Esophagus muscularis mucosa (tissue), 3 donors: ENCODE measurements at regions not wholly inside any gene's neighbourhood (a gene's known extent, or its start where the extent isn't known, plus 50 kb on each side); places are given as distances from the start of the nearest gene placed in this dataset.

Experiments
- EP300 ChIP-seq: sonication (generic); formaldehyde crosslinking; IDR thresholded peaks from one replicate; pipeline ENCODE4 v1.6.1; 2017; ENCODE audit warnings: antibody characterized with exemption
- POLR2A ChIP-seq: fragments of 450-650 bp; IDR thresholded peaks from one replicate; pipeline ENCODE4 v1.6.1; 2017; ENCODE audit warnings: antibody characterized with exemption, moderate library complexity, mild to moderate bottlenecking, low read depth
- POLR2AphosphoS5 ChIP-seq, 2 donors: sonication (generic); formaldehyde crosslinking; IDR thresholded peaks; one replicate each; pipeline ENCODE4 v1.6.1; 2017; ENCODE audit warnings: antibody characterized with exemption in 2 of 2

DNA sequence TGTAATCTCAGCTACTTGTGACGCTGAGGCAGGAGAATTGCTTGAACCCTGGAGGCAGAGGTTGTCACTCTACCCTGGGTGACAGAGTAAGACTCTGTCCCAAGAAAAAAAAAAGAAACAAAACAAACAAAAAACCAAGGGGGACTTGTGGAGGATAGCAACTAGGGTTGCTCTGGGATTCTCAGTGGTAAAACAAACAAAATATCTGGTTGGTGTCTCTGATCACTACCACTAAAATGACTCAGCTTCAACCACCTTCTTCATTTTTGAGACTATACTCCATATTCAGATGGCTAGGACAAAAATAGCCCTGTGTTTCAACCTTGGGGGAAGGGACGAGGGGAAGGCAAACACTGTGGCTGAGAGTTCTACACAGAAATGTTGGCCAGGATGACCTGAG lies 110.3 kb downstream of the ARRDC3 start:
- no peak for TF ChIP-seq EP300
- TF ChIP-seq POLR2A, result no peak
- no peak for TF ChIP-seq POLR2AphosphoS5 (IDR thresholded peaks at IDR 0.05)
